T-helper 1 cell treated with Interleukin-12 subunit alpha and Interleukin-12 subunit beta and Interleukin-4 antibody, amounts not matched to agents 30 ng/mL and 1 ng/mL, for 36 hours (primary cell): ENCODE measurements at regions not wholly inside any gene's neighbourhood (a gene's known extent, or its start where the extent isn't known, plus 50 kb on each side); places are given as distances from the start of the nearest gene placed in this dataset.

Experiments
- intact Hi-C: fragments of 100-400 bp; cut with micrococcal nuclease; formaldehyde crosslinking; loops from one replicate; pipeline ENCODE4 v1.15.1; 2024

DNA sequence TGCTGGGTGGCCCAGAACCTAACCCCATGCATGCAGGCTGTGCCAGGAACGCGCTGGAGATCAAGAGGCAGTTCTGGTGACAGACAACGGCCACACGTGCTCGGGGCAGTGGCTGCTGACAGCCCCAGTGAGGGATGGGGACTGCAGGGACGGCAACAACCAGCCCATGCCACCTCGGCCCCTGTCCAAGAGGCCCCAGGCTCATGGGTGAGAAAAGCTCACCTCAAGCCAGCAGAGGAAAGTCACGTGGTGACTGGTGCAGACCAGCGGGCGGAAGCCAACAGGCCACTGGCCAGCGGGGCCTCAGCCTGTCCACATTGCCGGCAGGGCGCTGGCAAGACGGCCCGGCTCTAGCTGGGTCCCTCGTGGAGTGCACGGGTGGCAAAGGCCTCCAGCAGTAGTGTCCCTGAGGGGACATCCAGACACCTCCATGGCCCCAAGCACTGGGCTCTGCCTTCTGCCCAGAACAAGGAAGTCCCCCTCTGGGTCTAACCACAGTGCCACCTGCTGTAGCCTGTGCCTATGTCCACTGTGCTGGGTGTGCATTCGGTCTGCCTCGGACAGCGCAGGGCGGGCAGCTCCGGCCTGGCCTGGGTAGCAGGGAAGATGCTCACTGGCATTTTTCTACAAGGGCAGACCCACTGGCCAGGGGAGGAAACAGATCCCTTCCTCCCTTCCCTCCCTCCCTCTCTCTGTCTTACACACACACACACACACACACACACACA, 134.1 kb downstream of the NCOR2 start:
- intact Hi-C loops, result no loop called here

DNA sequence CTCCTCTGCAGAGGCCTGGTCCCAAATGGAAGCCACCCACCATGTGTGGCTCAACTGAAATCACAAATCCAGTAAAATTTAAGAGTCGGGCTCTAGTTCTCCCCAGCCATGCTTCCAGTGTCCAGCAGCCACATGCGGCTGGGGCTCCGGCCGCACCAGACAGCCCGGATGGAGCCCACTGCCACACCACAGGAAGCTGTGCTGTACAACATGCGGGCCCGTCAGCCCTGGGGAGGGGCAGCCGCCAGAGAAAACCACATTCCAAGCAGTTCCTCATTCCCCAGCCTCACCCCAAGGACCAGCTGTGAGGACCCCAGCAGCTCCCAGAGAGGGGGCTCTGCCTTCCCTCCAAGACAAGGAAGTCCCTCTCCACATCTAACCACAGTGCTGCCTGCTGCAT, 135.0 kb downstream of the NCOR2 start:
- intact Hi-C loops, result no loop called here

DNA sequence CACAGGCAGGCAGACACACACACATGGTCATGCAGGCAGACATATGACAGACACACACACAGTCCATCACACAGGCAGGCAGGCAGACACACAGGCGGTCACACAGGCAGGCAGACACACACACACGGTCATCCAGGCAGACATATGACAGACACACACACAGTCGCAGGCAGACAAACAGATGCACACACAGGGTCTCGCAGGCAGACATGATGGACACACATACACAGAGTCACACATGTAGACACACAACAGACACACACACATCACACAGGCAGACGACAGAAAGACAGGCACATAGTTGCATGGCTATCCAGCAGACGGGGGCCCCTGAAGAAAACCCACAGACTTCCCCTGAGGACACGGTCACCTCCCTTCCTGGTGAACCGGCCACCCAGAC, 135.4 kb downstream of the NCOR2 start:
- intact Hi-C loops, result no loop called here

DNA sequence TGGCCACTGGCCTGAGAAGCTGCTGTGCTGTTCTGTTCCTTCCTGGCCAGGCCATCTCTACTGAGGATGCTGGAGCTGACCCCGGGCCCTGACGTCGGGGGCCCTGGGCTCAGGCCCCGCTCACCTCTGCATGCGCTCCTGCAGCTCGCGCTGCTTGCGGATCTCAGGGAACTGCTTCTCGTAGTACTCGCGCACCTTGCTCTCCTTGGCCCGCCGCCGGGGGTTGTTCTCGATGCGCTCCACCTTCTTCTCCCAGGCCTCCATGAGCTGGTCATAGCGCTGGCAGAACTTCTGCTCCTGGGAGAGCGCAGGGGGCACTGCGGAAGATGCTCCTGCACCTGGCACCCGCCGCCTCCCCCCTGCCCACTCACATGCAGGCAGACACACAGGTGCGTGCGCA, 135.6 kb downstream of the RFLNA start:
- intact Hi-C loops, result no loop called here

DNA sequence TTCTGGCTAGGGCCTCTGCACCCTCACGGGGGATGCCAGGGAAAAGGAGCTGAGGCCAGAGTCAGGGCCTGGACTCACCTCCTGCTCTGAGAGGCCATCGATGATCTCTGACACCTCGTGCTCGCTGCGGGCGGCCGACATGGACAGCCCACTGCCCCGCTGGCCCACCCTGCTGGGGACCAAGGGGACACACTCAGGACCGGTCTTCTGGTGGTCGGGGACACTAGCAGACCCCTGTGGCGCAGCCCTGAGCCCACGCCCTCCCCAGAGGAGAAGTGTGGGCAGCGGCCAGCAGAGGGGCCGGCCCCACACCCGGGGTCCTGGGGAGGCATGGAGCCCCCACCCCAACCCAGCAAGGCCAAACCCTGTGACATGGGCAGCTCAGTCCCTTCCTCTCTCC, 134.6 kb downstream of the RFLNA start:
- intact Hi-C loops, result no loop called here

DNA sequence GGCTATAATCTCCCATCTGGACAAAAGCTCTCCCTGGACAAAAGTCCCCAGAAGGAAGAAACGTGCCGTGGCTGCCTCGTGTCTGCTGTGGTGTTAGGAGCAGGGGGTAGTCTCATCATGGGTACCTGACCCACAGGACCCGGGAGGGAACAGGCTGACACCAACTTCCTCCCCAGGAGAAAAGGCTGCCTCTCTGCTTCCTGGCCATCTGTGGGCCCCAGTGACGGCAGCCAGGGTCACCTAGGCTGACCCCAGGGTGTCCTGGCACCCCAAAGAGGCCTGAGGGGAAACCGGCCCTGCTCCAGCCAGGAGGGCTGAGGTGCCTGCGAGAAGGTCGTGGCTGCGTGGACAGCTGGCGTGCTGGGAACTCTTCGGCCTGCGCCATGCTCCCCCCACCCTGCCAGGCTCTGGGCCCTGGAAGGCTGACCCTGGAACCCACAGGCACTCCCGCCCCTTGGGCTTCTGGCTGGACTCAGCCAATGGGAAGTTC, 133.9 kb downstream of the RFLNA start:
- intact Hi-C loops, result no loop called here

DNA sequence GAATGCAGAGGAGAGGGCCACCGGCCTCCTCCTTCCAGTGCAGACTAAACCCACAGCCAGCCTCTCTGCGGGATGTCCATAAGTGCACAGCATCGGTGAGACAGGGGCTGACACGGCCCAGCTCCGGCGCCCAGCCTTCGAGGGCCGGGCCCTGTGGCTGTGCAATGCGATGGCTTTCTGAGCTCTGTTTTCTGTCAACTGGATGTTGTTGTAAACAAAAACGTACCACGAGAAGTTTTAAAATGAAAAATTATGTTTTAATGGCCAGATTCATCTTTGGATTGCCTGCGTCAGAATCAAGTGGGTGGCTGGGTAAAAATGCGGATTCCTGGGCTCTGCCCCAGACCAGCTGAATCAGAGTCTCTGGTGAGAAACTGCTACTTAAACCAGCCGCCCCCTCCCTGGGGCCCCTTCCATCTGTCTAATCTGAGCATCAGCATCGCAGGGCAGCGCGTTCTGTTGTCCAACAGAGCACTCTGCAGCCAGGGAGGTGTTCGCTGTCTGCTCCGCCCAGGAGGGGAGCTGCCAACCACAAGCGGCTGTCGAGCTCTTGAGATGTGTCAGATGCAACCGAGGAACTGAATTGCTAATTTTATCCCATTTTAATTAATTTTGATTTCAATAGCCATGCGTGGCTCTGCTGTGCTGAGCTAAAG, 133.4 kb downstream of the RFLNA start:
- intact Hi-C loops, result no loop called here

DNA sequence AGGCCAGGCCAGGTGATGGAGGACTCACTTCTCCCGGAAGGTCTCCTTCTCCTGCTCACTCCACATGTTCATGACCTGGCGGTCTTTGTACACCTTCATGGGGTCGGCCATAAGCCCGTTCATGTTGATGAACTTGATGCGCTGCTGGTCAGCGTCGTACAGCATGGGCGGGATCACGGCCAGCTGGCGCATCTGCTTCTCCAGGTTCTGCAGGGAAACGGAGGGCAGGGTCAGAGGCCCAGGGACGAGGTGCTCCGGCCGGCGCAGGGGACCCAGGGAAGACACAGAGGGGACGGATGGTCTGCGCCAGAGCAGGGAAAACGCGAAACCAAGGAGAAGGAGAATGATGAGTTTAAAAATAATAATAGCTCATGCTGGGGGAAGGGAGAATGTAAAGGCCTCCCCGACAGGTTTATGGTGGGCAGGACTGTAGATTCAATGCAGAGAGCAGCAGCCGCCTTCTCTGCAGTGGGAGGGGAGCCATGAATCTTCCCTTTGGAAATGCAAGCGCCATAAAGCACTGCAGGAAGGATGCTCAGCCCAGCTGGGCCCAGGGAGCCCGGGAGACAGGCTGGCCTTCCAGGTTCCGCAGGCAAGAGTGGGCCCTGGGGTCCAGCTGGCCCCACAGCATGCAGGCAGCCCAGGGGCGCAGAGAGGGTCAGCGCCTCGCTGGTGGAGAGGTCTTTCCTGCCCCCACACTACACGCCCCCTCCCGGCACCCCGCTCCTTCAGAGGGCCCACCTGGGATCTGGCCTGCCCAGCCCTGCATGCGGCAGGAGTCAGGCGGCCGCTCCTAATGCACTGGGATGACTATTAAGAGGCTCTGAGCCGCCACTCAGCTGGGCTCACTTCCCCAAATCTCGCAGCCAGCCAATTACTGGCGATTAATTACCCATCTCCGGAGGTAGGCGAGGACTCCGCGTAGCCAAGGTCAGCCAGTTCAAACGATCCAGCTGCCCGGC, 132.0 kb downstream of the RFLNA start:
- intact Hi-C loops, result no loop called here

DNA sequence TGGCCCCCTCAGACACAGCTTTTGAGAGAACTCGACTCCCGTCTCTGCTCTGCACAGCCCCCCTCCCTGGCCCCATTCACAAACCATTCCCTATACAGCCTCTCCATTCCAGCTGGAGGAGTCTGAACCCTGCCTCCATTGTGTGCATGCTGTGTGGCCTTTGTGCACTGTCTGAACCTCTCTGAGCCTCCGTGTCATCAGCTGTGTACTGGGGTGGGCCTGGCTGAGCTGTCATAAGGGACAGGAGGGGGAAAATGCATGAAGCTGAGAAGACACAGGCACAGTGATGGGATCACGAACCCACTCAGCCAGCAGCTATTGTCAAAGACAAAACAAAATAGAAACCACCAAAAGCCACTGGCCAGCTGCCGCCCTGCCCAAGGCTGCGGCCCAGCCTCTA, 130.8 kb downstream of the RFLNA start:
- intact Hi-C loops, result no loop called here

DNA sequence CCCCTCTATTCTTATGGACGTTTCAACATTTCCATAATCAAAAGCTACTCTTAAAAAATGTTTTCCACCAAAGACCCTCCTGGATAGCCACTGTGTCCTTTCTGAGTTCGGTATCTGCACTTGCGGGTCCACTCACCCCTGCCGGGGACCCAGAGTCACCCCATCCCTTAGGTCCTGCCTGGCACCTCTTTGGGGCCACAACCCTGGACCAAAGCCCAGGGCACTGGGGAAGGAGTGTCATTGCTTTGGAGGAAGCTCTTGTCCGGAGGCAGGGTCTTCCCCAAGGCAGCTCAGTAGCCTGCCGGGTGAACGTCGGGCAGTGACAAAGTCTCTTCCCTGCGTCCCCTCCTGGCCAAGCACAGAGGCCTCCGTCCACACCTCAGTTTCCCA, 129.6 kb downstream of the RFLNA start:
- intact Hi-C loops, result no loop called here

DNA sequence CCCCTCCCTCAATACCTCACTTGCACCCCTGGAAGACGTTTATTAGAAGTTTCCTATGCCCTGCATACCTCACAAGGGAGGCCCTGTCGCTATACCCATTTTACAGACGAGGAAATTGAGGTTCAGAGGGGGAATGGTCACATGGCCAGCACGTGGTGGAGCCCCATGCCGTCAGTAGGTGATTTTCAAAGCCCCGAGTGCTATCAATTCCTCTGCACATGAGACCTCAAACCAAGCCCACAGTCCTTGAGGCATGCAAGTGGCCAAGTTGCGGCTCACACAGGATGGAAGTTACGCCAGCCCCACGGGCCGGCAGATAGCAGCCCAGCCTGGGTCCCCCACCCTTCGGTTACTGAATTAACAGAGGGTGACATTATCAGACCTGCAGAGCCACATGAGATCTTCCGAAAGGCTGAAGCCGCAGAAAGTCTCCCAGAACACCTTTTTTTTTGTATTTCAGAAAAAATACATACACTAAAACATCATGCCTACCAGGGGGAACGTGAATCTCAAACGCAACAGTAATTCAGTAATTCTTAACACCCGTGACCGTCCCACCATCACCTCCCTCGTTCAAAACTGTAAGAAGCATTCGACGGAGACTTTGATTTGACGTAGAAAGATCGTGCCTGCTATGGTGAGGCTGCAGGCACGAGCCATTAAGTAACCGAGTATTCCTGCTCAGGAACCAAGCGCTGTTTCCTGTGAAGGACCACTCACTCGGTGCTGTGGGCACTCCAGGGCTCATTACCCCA, 129.0 kb downstream of the RFLNA start:
- intact Hi-C loops, result no loop called here

DNA sequence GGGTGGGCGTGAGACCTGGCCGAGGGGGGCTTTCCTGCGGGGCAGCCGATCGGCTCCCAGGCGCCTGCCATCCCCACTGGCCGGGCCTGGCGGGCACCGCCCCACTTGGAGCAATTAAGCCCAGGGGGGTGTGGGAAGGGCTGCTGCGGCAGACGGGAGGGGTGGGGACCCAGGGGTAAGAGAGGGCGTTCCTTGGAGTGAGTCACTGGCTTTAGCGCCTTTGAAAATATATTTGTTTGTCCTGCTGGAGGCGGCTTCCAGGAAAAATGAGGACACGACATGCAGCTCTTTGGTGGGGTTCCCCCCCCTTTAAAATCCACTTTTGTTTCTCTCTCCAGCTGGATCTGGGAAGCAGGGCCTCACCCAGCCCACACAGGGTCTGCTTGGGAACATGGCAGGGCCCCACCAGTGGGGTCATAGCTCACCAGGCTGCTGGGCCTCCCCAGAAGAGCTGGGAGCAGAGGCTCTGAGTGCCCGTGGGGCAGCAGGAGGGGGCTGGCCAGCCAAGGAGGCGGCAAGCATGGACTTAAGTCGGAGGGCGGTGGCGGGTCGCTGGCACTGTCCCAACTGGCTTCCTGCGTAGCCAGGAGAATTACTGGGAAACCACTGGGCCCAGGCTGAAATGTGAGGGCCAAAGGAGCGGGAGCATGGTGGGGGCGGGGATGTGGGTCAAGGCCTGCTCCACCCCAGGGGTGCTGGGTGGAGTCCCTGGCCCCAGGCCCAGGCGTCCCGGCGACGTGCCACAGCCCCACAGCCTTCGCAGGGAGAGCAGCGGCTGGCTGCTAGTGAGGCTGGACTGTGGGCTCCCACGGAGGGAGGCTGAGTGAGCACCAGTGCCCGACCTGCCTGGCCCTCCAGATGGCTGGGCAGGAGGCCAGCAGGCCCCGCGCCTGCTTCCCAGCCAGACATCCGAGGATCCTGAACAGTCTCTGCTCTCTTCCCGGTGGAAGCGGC, 128.0 kb downstream of the RFLNA start:
- intact Hi-C loops, result no loop called here

DNA sequence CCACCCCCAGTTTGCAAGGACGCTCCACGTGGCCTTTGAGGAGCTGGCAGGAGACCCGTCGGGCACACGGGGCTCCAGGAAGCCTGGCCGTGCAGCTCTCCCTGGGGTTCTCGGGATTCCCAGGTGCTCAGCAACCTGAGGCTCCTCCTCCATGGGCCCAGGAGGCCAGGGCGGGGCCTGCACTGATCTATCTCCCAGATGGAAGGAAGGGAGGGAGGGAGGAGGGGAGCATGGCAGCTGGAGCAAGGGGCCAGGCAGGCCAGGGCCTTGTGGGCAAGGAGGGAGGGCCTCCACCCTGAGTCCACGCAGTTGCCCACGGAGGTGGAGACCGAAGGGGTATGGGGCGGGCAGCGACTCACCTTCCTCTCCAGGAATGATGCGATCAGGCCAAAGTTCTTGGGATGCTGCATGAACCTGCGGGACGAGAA, 127.3 kb downstream of the RFLNA start:
- intact Hi-C loops, result no loop called here

DNA sequence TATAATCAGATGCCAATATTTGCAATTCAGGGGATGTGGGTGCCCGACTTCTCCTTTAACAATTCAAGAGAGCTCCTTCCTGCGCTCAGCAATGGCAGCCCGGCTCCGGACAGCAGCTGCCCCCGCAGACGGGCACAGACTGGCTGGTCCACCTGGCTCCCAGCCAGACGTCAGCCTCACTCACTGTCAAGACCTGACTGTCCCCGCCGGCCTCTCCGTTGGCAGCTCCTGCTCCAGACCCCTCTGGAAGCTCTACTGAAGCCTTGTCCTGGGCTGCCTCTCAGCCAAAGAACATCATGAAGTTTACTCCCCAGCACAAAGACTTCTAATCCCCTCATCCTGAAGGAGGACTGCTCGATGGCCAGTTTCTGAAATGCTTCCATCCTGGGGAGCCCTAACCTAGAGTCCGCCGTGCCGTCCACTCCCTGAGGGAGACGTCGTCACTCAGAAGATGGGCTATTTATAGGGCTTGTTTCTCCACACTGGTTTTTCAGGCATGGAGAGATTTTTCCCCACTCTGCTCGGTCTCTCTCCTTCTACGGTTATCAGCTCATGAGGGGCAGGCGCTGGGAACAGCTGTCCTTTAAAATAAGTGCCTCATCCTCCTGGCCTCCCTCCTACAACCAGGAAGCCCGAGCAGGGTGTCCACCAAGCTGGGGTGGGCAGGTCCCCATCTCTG, 126.2 kb downstream of the RFLNA start:
- intact Hi-C loops, result no loop called here

DNA sequence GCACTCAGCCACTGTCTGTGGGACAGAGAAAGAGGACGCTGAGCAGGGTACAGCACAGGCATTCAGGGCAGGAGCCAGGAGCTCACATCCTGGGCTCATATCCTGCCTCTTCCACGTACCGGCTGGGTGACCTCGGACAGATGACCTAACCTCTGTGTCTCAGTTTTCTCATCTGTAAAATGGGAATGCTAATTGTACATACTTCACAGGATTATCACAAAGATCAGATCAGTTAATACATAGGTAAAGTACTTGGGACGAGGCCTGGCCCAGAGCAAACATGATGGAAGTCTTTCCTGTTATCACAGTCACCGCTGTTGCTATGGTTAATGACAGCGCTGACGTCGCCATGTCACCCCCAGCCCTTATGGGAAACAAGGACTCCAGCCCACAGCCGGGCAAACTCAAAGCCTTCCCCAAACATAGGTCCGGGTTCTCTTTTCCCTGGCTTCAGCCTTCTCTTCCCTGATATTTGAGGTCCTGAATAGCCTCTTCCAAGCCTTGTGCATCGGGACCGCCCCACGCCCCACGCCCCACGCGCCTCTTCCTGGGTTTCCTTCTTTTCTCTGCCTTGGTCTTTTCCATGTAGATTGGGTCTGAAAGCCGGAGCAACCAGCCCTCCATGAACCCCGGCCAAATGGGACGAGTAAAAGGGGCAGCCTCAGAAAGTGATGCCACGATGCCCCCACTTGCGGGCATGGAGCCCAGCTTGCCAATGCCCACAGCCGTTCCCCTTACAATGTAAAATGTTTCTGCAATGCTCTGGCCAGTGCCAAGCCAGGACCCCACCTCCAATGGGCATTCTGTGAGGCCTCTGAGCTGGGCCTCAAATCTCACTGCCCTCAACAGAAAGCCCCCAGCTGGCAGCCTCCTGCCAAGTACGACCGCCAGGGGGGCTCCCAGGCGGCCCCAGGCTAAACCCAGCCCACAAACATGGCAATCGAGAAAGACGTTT, 125.4 kb downstream of the RFLNA start:
- intact Hi-C loops, result no loop called here

DNA sequence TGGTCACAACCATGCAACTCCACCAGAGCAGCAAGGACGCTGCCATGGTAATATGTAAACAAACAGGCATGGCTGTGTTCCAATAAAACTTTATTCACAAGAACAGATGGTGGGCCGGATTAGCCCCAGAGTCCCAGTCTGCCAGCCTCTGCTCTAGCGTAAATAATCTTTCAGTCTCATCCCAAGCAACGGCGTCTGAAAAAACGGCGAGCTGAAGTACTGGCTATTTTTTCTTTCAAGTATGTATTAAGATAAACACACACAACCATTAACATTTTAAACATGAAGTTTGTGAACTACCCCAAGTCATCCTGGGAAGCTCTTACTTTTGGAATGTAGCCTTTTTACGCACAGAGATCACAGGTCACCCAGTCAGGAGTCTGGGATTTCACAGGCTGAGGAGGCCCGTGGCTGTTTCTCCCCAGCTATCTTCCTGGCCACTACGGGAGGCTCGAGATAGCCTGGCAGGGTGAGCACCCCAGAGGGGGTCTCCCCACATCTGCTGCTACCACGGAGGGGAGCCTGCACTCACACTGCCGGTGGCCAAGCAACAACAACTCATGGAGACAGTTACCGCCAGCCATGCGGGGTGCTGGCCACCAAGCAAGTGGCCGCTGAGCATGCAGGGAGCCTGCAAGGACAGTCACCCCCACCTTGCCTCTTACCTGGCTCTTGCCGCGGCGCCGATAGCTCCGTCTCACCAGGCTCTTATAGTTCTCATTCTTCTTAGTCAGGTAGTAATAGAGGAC, 124.6 kb downstream of the RFLNA start:
- intact Hi-C loops, result no loop called here

DNA sequence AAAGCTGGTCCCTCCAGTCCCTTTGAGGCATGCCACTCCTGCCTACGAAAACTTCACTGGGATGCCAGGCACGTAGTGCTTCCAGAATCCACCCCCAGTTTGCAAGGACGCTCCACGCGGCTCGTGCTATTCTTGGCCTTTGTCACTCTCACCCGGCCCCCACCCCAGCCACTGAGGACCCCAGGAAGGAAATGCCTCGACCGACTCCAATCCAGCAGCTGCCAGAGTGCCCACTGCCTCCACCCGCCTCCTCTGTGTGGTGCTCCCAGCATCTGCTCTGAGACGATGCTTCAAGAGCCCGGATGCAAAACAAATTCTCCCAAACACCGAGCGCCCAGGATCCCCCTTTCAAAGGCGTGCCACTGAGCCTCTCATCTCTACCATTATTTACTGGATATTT, 123.9 kb downstream of the RFLNA start:
- intact Hi-C loops, result no loop called here

DNA sequence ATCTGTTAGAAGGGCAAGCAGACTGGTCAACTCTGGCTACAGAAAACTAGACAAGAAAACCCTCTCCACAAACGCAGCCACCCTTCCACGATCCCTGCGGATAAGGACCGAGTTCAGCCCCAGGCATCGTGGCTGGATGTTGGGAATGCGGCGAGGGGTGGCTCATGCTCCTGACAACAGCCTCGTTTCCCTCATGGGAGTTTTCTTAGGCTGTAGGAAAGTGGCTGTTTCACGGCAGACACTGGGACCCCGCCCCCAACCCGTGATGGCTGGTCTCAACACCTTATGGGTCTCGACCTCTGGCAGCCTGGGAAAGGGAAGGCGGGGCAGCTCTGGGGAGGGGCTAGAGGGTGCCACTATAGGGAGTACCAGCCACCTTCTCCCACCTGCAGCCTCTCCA, 123.3 kb downstream of the RFLNA start:
- intact Hi-C loops, result no loop called here
